DND-41 (cell line): ENCODE measurements at regions not wholly inside any gene's neighbourhood (a gene's known extent, or its start where the extent isn't known, plus 50 kb on each side); places are given as distances from the start of the nearest gene placed in this dataset.

Experiments
- ATAC-seq: fragments of 200-7000 bp; cut with Tn5 transposase; 3 replicates; pipeline ENCODE4 v1.9.1; 2021; ENCODE audit warnings: low read depth; ENCODE audit not compliant: insufficient read depth
- DNase-seq: peaks from one replicate; pipeline ENCODE4 v3.0.0-alpha.2; 2020
- H2AFZ ChIP-seq: 2 replicates; pipeline ENCODE4 v1.6.0; 2012; ENCODE audit warnings: low read depth, low read length
- H3K27ac ChIP-seq: 2 replicates; pipeline ENCODE4 v1.5.1; 2012; ENCODE audit warnings: low read length, inconsistent platforms
- H3K27me3 ChIP-seq: fragments of 200-600 bp; sonication (generic); 2 replicates; pipeline ENCODE4 v1.6.0; 2012; ENCODE audit warnings: low read length, mild to moderate bottlenecking, inconsistent platforms; ENCODE audit not compliant: insufficient read depth, poor library complexity
- H3K36me3 ChIP-seq: 2 replicates; pipeline ENCODE4 v1.5.1; 2012; ENCODE audit warnings: low read length, inconsistent platforms; ENCODE audit not compliant: insufficient read depth
- H3K4me1 ChIP-seq: 2 replicates; pipeline ENCODE4 v1.5.1; 2012; ENCODE audit warnings: mild to moderate bottlenecking, low read length; ENCODE audit not compliant: insufficient read depth
- H3K4me2 ChIP-seq: 2 replicates; pipeline ENCODE4 v1.6.0; 2012; ENCODE audit warnings: mild to moderate bottlenecking, moderate library complexity, low read length, inconsistent platforms; ENCODE audit not compliant: insufficient read depth
- H3K4me3 ChIP-seq, 2 experiments: fragments of 200-600 bp in 1 of 2; shearing (Covaris generic) in 1 of 2; 2 replicates each; pipeline ENCODE4 v1.5.1; 2012 to 2016; ENCODE audit warnings: inconsistent platforms in 2 of 2, low read length in 2 of 2, mild to moderate bottlenecking in 2 of 2, low read depth in 1 of 2, moderate library complexity in 1 of 2
- H3K79me2 ChIP-seq: 2 replicates; pipeline ENCODE4 v1.6.0; 2012; ENCODE audit warnings: low read length, inconsistent platforms; ENCODE audit not compliant: insufficient read depth
- H3K9ac ChIP-seq: 2 replicates; pipeline ENCODE4 v1.6.0; 2012; ENCODE audit warnings: low read depth, mild to moderate bottlenecking, inconsistent platforms, low read length, moderate library complexity
- H3K9me3 ChIP-seq: 2 replicates; pipeline ENCODE4 v1.5.1; 2012; ENCODE audit warnings: low read length, moderate library complexity, mild to moderate bottlenecking, inconsistent platforms; ENCODE audit not compliant: insufficient read depth, severe bottlenecking
- H4K20me1 ChIP-seq: 2 replicates; pipeline ENCODE4 v1.6.0; 2012; ENCODE audit warnings: low read length; ENCODE audit not compliant: insufficient read depth
- CTCF ChIP-seq: IDR thresholded peaks from 2 replicates; pipeline ENCODE4 v1.5.1; 2012; ENCODE audit warnings: borderline replicate concordance, low read length, moderate library complexity, mild to moderate bottlenecking; ENCODE audit not compliant: poor library complexity, severe bottlenecking; ENCODE audit errors: extremely low read depth
- EZH2 ChIP-seq: IDR thresholded peaks from 3 replicates; pipeline ENCODE4 v1.6.1; 2012; ENCODE audit warnings: borderline replicate concordance, low read depth, mild to moderate bottlenecking, moderate library complexity, low read length, inconsistent platforms; ENCODE audit not compliant: severe bottlenecking

GRCh38 chr14:98599082-98599481, 672.9 kb downstream of the BCL11B start:
- TF ChIP-seq CTCF (no peak), EZH2 (no peak)
- no peaks in the 10 kb centered on the region; the same call in 1 of the 2 replicates for H3K4me1 ChIP-seq
- ATAC-seq (no peak), DNase-seq (no peak)
- H3K9me3 ChIP-seq: no peaks in the 10 kb centered on the region
- no peaks in the 10 kb centered on the region for H4K20me1 ChIP-seq
- no peak overlapping the region for H3K9ac ChIP-seq
- H3K36me3 ChIP-seq: no peaks in the 10 kb centered on the region
- no peak overlapping the region for H3K27ac ChIP-seq
- no peak overlapping the region for H2AFZ ChIP-seq
- no peaks in the 10 kb centered on the region for H3K27me3 ChIP-seq
- H3K79me2 ChIP-seq: no peaks in the 10 kb centered on the region
- H3K4me3 ChIP-seq: no peak overlapping the region
- H3K4me2 ChIP-seq: no peak overlapping the region

DNA sequence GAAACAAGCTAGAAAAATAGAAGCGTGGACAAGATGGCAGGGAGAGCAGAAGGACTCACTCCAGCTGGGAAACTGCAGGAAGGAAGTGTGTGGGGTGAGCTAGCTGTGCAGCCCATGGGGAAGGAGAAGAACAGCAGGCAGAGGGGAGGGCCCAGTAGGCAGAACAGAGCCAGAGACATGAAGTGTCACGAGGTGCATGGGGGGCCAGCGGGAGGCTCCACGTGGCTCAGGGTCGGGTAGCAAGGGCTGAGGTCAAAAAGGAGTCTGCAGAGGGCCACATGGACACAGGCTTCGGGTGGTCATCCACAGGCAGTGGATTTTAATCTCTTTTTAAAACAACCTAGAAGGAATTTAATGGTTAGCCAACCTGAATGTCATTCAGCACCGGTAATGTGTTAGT, 669.0 kb downstream of the BCL11B start:
- Histone ChIP-seq H3K4me1 (no peaks in the 10 kb centered on the region; the same call in 1 of the 2 replicates), H3K4me3 (no peak overlapping the region), H3K9me3 (no peaks in the 10 kb centered on the region), H3K79me2 (no peaks in the 10 kb centered on the region), H3K27ac (peak overlapping the region; percentile 26; the same call in 1 of the 2 replicates), H2AFZ (peak overlapping the region; percentile 39; the same call in 1 of the 2 replicates), H3K36me3 (no peaks in the 10 kb centered on the region), H4K20me1 (no peaks in the 10 kb centered on the region), H3K9ac (no peak overlapping the region), H3K27me3 (no peaks in the 10 kb centered on the region), H3K4me2 (no peak overlapping the region)
- DNase-seq (no peak), ATAC-seq (no peak)
- TF ChIP-seq CTCF: no peak
- no peak for TF ChIP-seq EZH2

DNA sequence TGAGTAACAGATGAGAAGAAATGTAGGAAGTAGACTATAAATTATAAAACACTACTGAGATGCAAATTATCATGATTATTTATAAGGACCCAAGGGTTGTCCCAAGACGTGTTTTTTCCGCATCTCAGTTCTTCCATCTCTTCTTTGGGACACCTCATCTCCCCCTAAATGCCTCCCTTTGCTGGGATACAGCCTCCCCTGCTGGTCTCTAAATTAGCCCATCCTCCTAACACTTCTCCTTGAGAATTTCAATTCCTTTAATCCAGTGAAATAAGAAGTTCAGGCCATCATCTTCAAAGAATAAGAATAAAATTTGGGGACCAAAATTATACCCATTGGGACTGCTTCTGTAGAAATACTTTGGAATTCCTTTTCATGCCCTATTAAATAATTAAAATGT, 667.0 kb downstream of the BCL11B start:
- H3K36me3 ChIP-seq: no peaks in the 10 kb centered on the region
- H3K4me3 ChIP-seq: no peak overlapping the region
- TF ChIP-seq CTCF (no peak), EZH2 (no peak)
- no peaks in the 10 kb centered on the region for H3K27me3 ChIP-seq
- no peak overlapping the region for H3K9ac ChIP-seq
- no peaks in the 10 kb centered on the region for H3K9me3 ChIP-seq
- no peak for DNase-seq
- H2AFZ ChIP-seq: no peak overlapping the region
- H4K20me1 ChIP-seq: no peaks in the 10 kb centered on the region
- H3K27ac ChIP-seq: no peak overlapping the region
- no peak for ATAC-seq
- H3K4me2 ChIP-seq: no peak overlapping the region
- no peaks in the 10 kb centered on the region; the same call in 1 of the 2 replicates for H3K4me1 ChIP-seq
- H3K79me2 ChIP-seq: no peaks in the 10 kb centered on the region
